Kidney epithelial cell (primary cell): ENCODE measurements at regions not wholly inside any gene's neighbourhood (a gene's known extent, or its start where the extent isn't known, plus 50 kb on each side); places are given as distances from the start of the nearest gene placed in this dataset.

Experiments used
- DNase-seq: peaks from one replicate; pipeline ENCODE4 v3.0.0-alpha.2; 2010; ENCODE audit warnings: low read depth
- H3K27me3 ChIP-seq: 2 replicates; pipeline ENCODE4 v1.6.0; 2011; ENCODE audit warnings: low read length; ENCODE audit not compliant: control insufficient read depth, insufficient read depth
- H3K36me3 ChIP-seq: 2 replicates; pipeline ENCODE4 v1.5.1; 2011; ENCODE audit warnings: low read length; ENCODE audit not compliant: control insufficient read depth, insufficient read depth
- H3K4me3 ChIP-seq: 2 replicates; pipeline ENCODE4 v1.5.1; 2011; ENCODE audit warnings: low read depth, mild to moderate bottlenecking, control low read depth, low read length
- TF ChIP-seq, protein P1 (sequence below): IDR thresholded peaks from 2 replicates; pipeline ENCODE4 v1.5.1; 2011; ENCODE audit warnings: mild to moderate bottlenecking, moderate library complexity, low read length, control low read depth, inconsistent platforms; ENCODE audit not compliant: insufficient read depth, poor library complexity, severe bottlenecking

DNA sequence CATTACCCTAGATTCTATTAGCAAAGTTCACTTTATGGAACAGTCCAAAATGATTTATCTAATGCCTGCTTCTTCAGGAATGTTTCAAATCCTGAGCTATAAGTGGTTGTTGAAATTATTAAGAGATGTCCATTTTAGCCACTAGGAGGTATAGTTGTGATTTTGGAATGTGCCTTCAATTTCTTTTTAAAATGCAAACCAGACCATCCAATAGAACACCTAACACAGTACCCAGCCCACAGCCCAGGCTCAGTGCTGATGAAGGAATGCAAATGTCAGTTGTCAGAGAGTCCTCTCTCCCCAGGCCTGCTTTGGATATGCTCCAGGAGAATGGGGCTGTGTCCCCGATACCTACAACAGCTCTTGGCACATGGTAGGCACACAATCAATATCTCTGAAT is 85.8 kb upstream of the E2F8 start:
- TF ChIP-seq, protein P1, sequence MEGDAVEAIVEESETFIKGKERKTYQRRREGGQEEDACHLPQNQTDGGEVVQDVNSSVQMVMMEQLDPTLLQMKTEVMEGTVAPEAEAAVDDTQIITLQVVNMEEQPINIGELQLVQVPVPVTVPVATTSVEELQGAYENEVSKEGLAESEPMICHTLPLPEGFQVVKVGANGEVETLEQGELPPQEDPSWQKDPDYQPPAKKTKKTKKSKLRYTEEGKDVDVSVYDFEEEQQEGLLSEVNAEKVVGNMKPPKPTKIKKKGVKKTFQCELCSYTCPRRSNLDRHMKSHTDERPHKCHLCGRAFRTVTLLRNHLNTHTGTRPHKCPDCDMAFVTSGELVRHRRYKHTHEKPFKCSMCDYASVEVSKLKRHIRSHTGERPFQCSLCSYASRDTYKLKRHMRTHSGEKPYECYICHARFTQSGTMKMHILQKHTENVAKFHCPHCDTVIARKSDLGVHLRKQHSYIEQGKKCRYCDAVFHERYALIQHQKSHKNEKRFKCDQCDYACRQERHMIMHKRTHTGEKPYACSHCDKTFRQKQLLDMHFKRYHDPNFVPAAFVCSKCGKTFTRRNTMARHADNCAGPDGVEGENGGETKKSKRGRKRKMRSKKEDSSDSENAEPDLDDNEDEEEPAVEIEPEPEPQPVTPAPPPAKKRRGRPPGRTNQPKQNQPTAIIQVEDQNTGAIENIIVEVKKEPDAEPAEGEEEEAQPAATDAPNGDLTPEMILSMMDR: no peak

DNA sequence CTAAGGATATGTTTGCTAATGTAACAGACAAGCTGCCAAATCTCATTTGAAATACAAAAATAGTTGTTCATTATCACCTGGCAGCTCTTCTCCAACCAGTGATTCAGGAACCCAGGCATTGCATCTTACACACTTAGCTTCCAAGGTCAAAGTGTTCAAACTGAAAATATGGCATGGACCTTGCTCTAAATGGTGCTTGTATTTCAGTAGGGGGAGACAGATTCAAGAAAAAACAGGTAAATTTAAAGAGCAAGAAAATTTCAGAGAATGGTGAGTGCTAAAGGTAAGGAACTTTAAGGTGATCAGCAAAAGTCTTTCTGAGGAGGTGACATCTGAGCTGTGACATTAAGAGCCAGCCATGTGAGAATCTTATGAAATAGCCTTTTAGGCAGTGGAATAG is 82.8 kb upstream of the E2F8 start:
- Histone ChIP-seq H3K27me3 (peaks cover 2% of the 10 kb centered on the region), H3K4me3 (no peak overlapping the region), H3K36me3 (no peaks in the 10 kb centered on the region)
- DNase-seq: no peak
- TF ChIP-seq, protein P1: peak; percentile 6

More for the DNA sequence above, 85.8 kb upstream of the E2F8 start:
- no peak for DNase-seq
- peaks cover 5% of the 10 kb centered on the region for H3K27me3 ChIP-seq
- H3K4me3 ChIP-seq: no peak overlapping the region
- H3K36me3 ChIP-seq: no peaks in the 10 kb centered on the region

DNA sequence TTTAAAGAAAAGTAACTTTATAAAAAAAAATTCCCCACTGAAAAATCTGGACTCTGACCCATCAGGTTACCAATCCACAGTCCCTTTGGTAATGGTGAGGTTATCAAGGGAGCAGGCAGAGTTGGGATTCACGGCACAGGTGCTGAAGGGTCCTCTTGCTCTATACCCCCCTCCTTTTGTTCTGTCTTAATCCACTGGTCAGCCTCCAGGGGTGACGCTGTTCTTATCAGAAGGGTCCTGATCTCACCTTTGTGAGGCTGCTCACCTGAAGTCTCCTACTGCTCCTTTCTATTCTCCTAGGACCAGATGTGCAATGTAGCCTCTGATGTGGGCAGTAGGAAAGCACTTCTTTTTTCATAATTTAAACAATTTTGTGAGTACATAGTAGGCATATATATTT is 80.6 kb upstream of the E2F8 start:
- TF ChIP-seq, protein P1: no peak
- H3K36me3 ChIP-seq: no peaks in the 10 kb centered on the region

DNA sequence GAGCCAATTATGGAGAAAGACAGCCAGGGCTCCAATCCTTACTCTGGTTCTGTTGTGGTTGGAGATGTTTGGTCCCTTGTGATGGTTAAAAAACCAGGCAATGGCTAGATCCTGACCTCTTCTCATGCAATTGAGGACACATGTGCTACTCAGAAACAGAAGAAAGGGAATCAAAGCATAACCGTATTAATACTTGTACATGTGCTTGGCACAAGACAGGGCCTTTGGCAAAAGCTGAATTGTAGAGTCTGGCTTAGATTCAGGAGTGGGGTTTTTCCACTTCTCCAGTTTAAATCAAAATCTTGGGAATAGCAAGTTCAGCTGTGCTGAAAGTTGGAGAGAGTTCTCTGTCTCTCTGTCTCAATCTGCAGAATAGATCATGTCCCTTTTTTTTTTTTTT is 80.1 kb upstream of the E2F8 start:
- TF ChIP-seq, protein P1: no peak
- H3K4me3 ChIP-seq: no peak overlapping the region
- H3K36me3 ChIP-seq: no peaks in the 10 kb centered on the region

More for the DNA sequence above, 80.6 kb upstream of the E2F8 start:
- peaks cover 2% of the 10 kb centered on the region for H3K27me3 ChIP-seq
- DNase-seq: no peak
- no peak overlapping the region for H3K4me3 ChIP-seq

DNA sequence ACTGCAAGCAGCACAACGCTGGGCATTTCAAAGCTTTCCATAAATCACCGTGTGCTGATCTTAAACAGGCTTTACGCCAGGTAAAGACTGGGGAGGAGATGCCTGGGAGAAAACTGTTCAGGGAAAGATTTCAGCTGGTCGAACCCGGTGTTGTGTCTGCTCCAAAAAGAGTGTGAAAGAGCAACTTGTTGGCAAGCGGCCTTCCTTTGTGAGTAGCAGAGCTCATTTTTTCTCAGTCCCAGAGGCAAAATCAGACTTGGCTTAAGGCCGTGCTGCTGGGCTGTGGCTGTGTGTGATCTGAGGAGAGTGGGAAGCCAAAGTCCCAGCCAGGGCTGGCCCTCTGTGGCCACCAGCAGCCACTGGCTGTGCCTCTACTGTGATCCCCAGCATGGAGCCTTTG is 75.7 kb upstream of the E2F8 start:
- DNase-seq: no peak
- TF ChIP-seq, protein P1: no peak
- H3K27me3 ChIP-seq: peaks cover 2% of the 10 kb centered on the region
- H3K36me3 ChIP-seq: no peaks in the 10 kb centered on the region
- no peak overlapping the region for H3K4me3 ChIP-seq

More for the DNA sequence above, 80.1 kb upstream of the E2F8 start:
- H3K27me3 ChIP-seq: peaks cover 2% of the 10 kb centered on the region
- no peak for DNase-seq

DNA sequence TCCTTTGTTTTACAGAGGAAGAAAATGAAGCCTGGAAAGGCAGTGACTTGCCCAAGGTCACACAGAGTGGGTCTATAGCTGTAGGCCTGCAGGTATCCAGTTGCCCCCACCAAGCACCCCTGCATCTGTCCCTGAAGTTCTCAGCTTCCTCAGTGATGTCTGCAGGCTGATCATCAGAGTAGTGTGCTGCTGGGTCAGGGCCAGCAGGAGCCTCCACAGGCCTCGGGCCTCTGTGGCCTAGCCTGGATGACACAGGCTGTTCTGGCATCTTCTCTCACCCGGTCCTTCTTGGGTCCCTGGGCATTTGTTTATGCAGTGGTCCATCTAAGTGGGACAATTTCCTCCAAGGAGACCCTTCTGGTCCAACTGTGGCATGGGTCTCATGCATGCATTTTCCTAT is 74.8 kb upstream of the E2F8 start:
- Histone ChIP-seq H3K36me3 (no peaks in the 10 kb centered on the region), H3K27me3 (peaks cover 2% of the 10 kb centered on the region), H3K4me3 (no peak overlapping the region)
- TF ChIP-seq, protein P1: no peak
- DNase-seq: no peak
